IMR-90 (cell line): ENCODE measurements at regions not wholly inside any gene's neighbourhood (a gene's known extent, or its start where the extent isn't known, plus 50 kb on each side); places are given as distances from the start of the nearest gene placed in this dataset.
A peak's percentile ranks its signal among the peaks of the same experiment; 100 is the strongest.

ENCODE experiments used
- ATAC-seq: fragments of 200-7000 bp; cut with Tn5 transposase; 2 replicates; pipeline ENCODE4 v1.9.1; 2020; ENCODE audit warnings: low read depth, mild to moderate bottlenecking, moderate library complexity
- BruUV-seq: library from RNA; stranded (reverse); fragments of 400-500 nt; replicated peaks from 2 replicates; lab custom pipeline; 2021; lab: Mats Ljungman, UMichigan
- CTCF ChIA-PET: fragments of 300-600 bp; formaldehyde crosslinking; extraction: SDS; loops from one replicate; lab custom pipeline; 2021; ENCODE audit warnings: antibody characterized with exemption; lab: Yijun Ruan, JAX
- POLR2A ChIA-PET: fragments of 300-600 bp; sonication (Branson Sonifier 250); formaldehyde crosslinking; loops from one replicate; lab custom pipeline; 2022; ENCODE audit warnings: antibody characterized with exemption; ENCODE audit not compliant: unreplicated experiment; lab: Charles Lee
- DNase-seq: peaks from one replicate; pipeline ENCODE4 v3.0.0; 2013
- H2AFZ ChIP-seq: replicated peaks from 2 replicates; pipeline ENCODE3; 2013; ENCODE audit warnings: low read length, mild to moderate bottlenecking; ENCODE audit not compliant: poor library complexity
- H2AK5ac ChIP-seq: 2 replicates; pipeline ENCODE4 v1.6.1; 2013; ENCODE audit warnings: low read depth, low read length, inconsistent platforms
- H2AK9ac ChIP-seq: replicated peaks from 2 replicates; pipeline ENCODE3; 2013; ENCODE audit warnings: mild to moderate bottlenecking, low read depth, low read length, moderate library complexity; ENCODE audit not compliant: poor library complexity
- H2BK120ac ChIP-seq: 2 replicates; pipeline ENCODE4 v1.6.1; 2013; ENCODE audit warnings: low read depth, low read length, inconsistent platforms
- H2BK15ac ChIP-seq: 3 replicates; pipeline ENCODE4 v1.6.1; 2013; ENCODE audit warnings: low read depth, low read length, inconsistent platforms
- H2BK20ac ChIP-seq: 2 replicates; pipeline ENCODE4 v1.6.1; 2013; ENCODE audit warnings: low read depth, mild to moderate bottlenecking, inconsistent platforms, low read length, moderate library complexity
- H2BK5ac ChIP-seq: 2 replicates; pipeline ENCODE4 v1.6.1; 2013; ENCODE audit warnings: mild to moderate bottlenecking, low read depth, low read length, inconsistent platforms; ENCODE audit not compliant: poor library complexity, severe bottlenecking
- H3K14ac ChIP-seq: replicated peaks from 2 replicates; pipeline ENCODE4 v1.6.1; 2013; ENCODE audit warnings: low read depth, low read length, inconsistent platforms
- H3K18ac ChIP-seq: 2 replicates; pipeline ENCODE4 v1.6.1; 2013; ENCODE audit warnings: low read depth, low read length, control low read depth
- H3K23ac ChIP-seq: 2 replicates; pipeline ENCODE4 v1.6.1; 2013; ENCODE audit warnings: low read depth, low read length, inconsistent platforms
- H3K27ac ChIP-seq: 2 replicates; pipeline ENCODE4 v1.5.1; 2013; ENCODE audit warnings: mild to moderate bottlenecking, control low read depth, low read length; ENCODE audit not compliant: insufficient read depth
- H3K27me3 ChIP-seq: 2 replicates; pipeline ENCODE4 v1.6.1; 2013; ENCODE audit warnings: low read length; ENCODE audit not compliant: control insufficient read depth, insufficient read depth
- H3K36me3 ChIP-seq: 2 replicates; pipeline ENCODE4 v1.6.1; 2013; ENCODE audit warnings: low read length, mixed read lengths; ENCODE audit not compliant: control insufficient read depth, insufficient read depth
- H3K4ac ChIP-seq: 2 replicates; pipeline ENCODE4 v1.6.1; 2013; ENCODE audit warnings: low read depth, low read length, inconsistent platforms
- H3K4me1 ChIP-seq: 2 replicates; pipeline ENCODE4 v1.6.1; 2013; ENCODE audit warnings: low read length, mixed read lengths; ENCODE audit not compliant: control insufficient read depth, insufficient read depth
- H3K4me2 ChIP-seq: 2 replicates; pipeline ENCODE4 v1.6.1; 2013; ENCODE audit warnings: low read depth, mild to moderate bottlenecking, control low read depth, low read length, moderate library complexity
- H3K4me3 ChIP-seq: 2 replicates; pipeline ENCODE4 v1.5.1; 2013; ENCODE audit warnings: low read depth, mild to moderate bottlenecking, control low read depth, low read length, moderate library complexity; ENCODE audit not compliant: insufficient read depth
- H3K56ac ChIP-seq: 2 replicates; pipeline ENCODE4 v1.6.1; 2013; ENCODE audit warnings: low read length, inconsistent platforms; ENCODE audit not compliant: insufficient read depth; ENCODE audit errors: extremely low read depth
- H3K79me1 ChIP-seq, 2 experiments: 2 replicates each; pipeline ENCODE4 v1.6.1; 2013; ENCODE audit warnings: low read length in 2 of 2, inconsistent platforms in 1 of 2, low read depth in 1 of 2
- H3K9ac ChIP-seq: 2 replicates; pipeline ENCODE4 v1.6.1; 2013; ENCODE audit warnings: low read depth, low read length, control low read depth
- H3K9me1 ChIP-seq: 2 replicates; pipeline ENCODE4 v1.6.1; 2013; ENCODE audit warnings: low read length, inconsistent platforms; ENCODE audit not compliant: insufficient read depth
- H3K9me3 ChIP-seq: 2 replicates; pipeline ENCODE4 v1.6.1; 2013; ENCODE audit warnings: low read length; ENCODE audit not compliant: control insufficient read depth, insufficient read depth
- H4K20me1 ChIP-seq: 2 replicates; pipeline ENCODE4 v1.6.1; 2013; ENCODE audit warnings: low read length, inconsistent platforms; ENCODE audit not compliant: insufficient read depth
- H4K5ac ChIP-seq: 2 replicates; pipeline ENCODE4 v1.6.1; 2013; ENCODE audit warnings: mild to moderate bottlenecking, low read depth, low read length, control low read depth
- H4K8ac ChIP-seq, 2 experiments: 2 replicates each; pipeline ENCODE4 v1.6.1; 2013; ENCODE audit warnings: low read depth in 2 of 2, low read length in 2 of 2, control low read depth in 1 of 2, inconsistent platforms in 1 of 2
- H4K91ac ChIP-seq: 2 replicates; pipeline ENCODE4 v1.6.1; 2013; ENCODE audit warnings: low read depth, low read length, inconsistent platforms; ENCODE audit not compliant: insufficient read depth
- CHD1 ChIP-seq: IDR thresholded peaks from 2 replicates; pipeline ENCODE4 v1.6.1; 2012; ENCODE audit warnings: low read depth, low read length, improper control_type of control experiment
- FOS ChIP-seq: fragments of 150-350 bp; IDR thresholded peaks from 2 replicates; pipeline ENCODE4 v1.6.1; 2016; ENCODE audit warnings: low read depth, low read length
- MAFK ChIP-seq: IDR thresholded peaks from 2 replicates; pipeline ENCODE4 v1.6.1; 2012; ENCODE audit warnings: low read depth, low read length, improper control_type of control experiment
- RAD21 ChIP-seq: IDR thresholded peaks from 2 replicates; pipeline ENCODE4 v1.6.1; 2012; ENCODE audit warnings: low read length, improper control_type of control experiment
- RCOR1 ChIP-seq: IDR thresholded peaks from 2 replicates; pipeline ENCODE4 v1.6.1; 2012; ENCODE audit warnings: mild to moderate bottlenecking, low read length, improper control_type of control experiment; ENCODE audit not compliant: insufficient replicate concordance
- RFX5 ChIP-seq: IDR thresholded peaks from 2 replicates; pipeline ENCODE4 v1.8.0; 2012; ENCODE audit warnings: low read depth, mild to moderate bottlenecking, low read length, moderate library complexity
- WGBS, 2 experiments: methylation state at CpG; one replicate each; pipeline versions ENCODE4 v1.1.5 to v1.1.7; 2013; ENCODE audit warnings: missing lambda C conversion rate in 2 of 2; ENCODE audit not compliant: insufficient read length in 1 of 2; ENCODE audit errors: extremely low coverage in 2 of 2; 5-methylcytosine and 5-hydroxymethylcytosine counted together
- dilution Hi-C: fragments of 300-500 bp; cut with HindIII; formaldehyde crosslinking; loops from one replicate; pipeline ENCODE4 v1.14.3; 2018; ENCODE audit warnings: low sequenced_read_pairs; ENCODE audit not compliant: unreplicated experiment
- in situ Hi-C: fragments of 300-500 bp; cut with MboI; formaldehyde crosslinking; loops from 3 replicates; pipeline ENCODE4 v1.14.3; 2019; ENCODE audit warnings: low sequenced_read_pairs, inconsistent platforms, mixed read lengths
- intact Hi-C: fragments of 100-400 bp; cut with micrococcal nuclease; formaldehyde crosslinking; loops from 2 replicates; pipeline ENCODE4 v1.10.0; 2022

DNA sequence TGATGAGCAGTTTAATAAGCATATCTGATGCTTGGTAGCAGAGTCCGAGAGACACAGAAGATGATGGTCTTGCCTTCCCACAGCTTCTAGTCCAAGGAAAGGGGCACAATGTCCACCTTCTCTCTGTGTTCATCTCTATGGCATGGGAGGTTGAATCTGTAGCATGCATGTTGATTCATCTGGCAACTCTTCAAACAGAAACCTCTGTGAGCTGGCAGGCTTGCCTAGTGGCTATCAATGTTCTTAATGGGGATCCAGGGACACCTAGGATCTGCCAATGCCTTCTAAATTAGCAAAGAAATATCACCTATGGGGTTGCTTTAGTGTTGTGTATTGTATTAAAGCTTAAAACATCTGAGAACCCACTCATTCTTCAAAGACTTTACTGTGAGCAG is 170.8 kb downstream of the INO80D start:
- Histone ChIP-seq H3K36me3 (no peaks in the 10 kb centered on the region), H4K5ac (no peak overlapping the region), H3K9ac (no peak overlapping the region), H3K4me2 (no peak overlapping the region), H3K56ac (no peak overlapping the region), H3K4me1 (no peaks in the 10 kb centered on the region), H3K23ac (no peak overlapping the region), H2AK5ac (no peak overlapping the region), H3K14ac (no peak overlapping the region), H2AK9ac (no peak overlapping the region), H4K91ac (no peak overlapping the region), H3K79me1 (no peaks in the 10 kb centered on the region), H2BK5ac (no peak overlapping the region), H3K4me3 (no peak overlapping the region), H3K18ac (no peak overlapping the region), H4K8ac (no peak overlapping the region), H2AFZ (no peak overlapping the region), H2BK120ac (no peak overlapping the region), H2BK20ac (no peak overlapping the region), H3K9me1 (no peaks in the 10 kb centered on the region), H4K20me1 (no peaks in the 10 kb centered on the region), H3K27ac (no peak overlapping the region), H3K27me3 (peaks cover 29% of the 10 kb centered on the region), H2BK15ac (no peak overlapping the region), H3K4ac (no peak overlapping the region), H3K9me3 (no peaks in the 10 kb centered on the region; the same call in 1 of the 2 replicates)
- TF ChIP-seq FOS (no peak), RAD21 (no peak), CHD1 (no peak), RCOR1 (no peak), MAFK (no peak), RFX5 (no peak)
- in situ Hi-C loops = loop anchor here (25.0 kb wide), 1 partner anchor 1653 kb away; no protein-coding TSS in a partner anchor
- DNase-seq (peak; percentile 5), ATAC-seq (no peak)
- intact Hi-C loops = no loop called here
- WGBS, 2 experiments = no CpG with 5 or more reads among the region's 1 CpG
- ChIA-PET CTCF (interaction anchor here (0.6 to 1.4 kb wide), 2 partner anchors 11 to 497 kb away, joined by 3 to 4 read pairs; no protein-coding TSS in a partner anchor), POLR2A (no interaction called here)
- no TSS peak for BruUV-seq
- dilution Hi-C loops = no loop called here
